Suprapubic skin (tissue), 4 donors: ENCODE measurements at regions not wholly inside any gene's neighbourhood (a gene's known extent, or its start where the extent isn't known, plus 50 kb on each side); places are given as distances from the start of the nearest gene placed in this dataset.

Source experiments
- DNase-seq, 2 donors: peaks; one replicate each; pipeline ENCODE4 v3.0.0-alpha.2; 2019; ENCODE audit warnings: low spot score in 2 of 2
- H3K27ac ChIP-seq: fragments of 200-600 bp; sonication (generic); one replicate; pipeline ENCODE4 v1.5.1; 2019
- H3K27me3 ChIP-seq: fragments of 200-600 bp; sonication (generic); one replicate; pipeline ENCODE4 v1.5.1; 2019
- H3K36me3 ChIP-seq: fragments of 200-600 bp; sonication (generic); one replicate; pipeline ENCODE4 v1.5.1; 2019
- H3K4me1 ChIP-seq: fragments of 200-600 bp; sonication (generic); one replicate; pipeline ENCODE4 v1.5.1; 2019
- H3K4me3 ChIP-seq: fragments of 200-600 bp; sonication (generic); one replicate; pipeline ENCODE4 v1.5.1; 2019; ENCODE audit warnings: mild to moderate bottlenecking
- H3K9me3 ChIP-seq: fragments of 200-600 bp; sonication (generic); one replicate; pipeline ENCODE4 v1.5.1; 2019
- EP300 ChIP-seq: sonication (generic); formaldehyde crosslinking; IDR thresholded peaks from one replicate; pipeline ENCODE4 v1.6.1; 2017; ENCODE audit warnings: antibody characterized with exemption
- POLR2A ChIP-seq, 2 donors: fragments of 450-650 bp; IDR thresholded peaks; one replicate each; pipeline ENCODE4 v1.6.1; 2017; ENCODE audit warnings: antibody characterized with exemption in 2 of 2, mild to moderate bottlenecking in 2 of 2, moderate library complexity in 2 of 2
- POLR2AphosphoS5 ChIP-seq, 3 donors: sonication (generic); formaldehyde crosslinking; IDR thresholded peaks; one replicate each; pipeline ENCODE4 v1.6.1; 2017; ENCODE audit warnings: antibody characterized with exemption in 3 of 3
- WGBS: methylation state at CpG from one replicate; pipeline ENCODE4 v1.1.5; 2018; 5-methylcytosine and 5-hydroxymethylcytosine counted together
- TF ChIP-seq, protein P1 (sequence below), 2 donors: fragments of 200-600 bp in 1 of 2; fragments of 450-650 bp in 1 of 2; sonication (generic) in 1 of 2; IDR thresholded peaks; one replicate each; pipeline ENCODE4 v1.5.1; 2016 to 2019; ENCODE audit warnings: antibody characterized with exemption in 2 of 2, mild to moderate bottlenecking in 1 of 2, moderate library complexity in 1 of 2

DNA sequence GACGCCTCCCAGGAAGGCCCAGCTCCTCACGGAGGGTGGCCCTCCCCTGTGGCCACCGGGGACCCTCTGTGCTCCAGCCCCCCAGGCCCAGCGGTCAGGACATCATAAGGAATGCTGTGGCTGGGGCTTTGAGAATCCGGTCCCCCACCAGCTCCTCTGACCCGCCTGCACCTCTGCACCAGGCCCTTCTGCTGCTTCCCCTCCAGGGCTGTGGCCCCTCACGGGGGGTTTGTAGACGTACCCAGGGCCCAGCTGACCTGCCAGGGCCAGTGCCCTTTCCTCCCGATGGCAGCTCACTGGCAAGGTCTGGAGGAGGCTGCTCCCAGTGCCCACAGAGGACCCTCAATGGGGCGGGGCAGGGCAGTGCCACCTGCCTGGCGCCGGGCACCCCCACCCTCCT, 103.9 kb upstream of the TTC34 start:
- no peaks in the 10 kb centered on the region for H3K9me3 ChIP-seq
- TF ChIP-seq EP300 (no peak), POLR2A (IDR thresholded peaks at IDR 0.05) (no peak), POLR2AphosphoS5 (IDR thresholded peaks at IDR 0.05) (no peak)
- TF ChIP-seq, protein P1, sequence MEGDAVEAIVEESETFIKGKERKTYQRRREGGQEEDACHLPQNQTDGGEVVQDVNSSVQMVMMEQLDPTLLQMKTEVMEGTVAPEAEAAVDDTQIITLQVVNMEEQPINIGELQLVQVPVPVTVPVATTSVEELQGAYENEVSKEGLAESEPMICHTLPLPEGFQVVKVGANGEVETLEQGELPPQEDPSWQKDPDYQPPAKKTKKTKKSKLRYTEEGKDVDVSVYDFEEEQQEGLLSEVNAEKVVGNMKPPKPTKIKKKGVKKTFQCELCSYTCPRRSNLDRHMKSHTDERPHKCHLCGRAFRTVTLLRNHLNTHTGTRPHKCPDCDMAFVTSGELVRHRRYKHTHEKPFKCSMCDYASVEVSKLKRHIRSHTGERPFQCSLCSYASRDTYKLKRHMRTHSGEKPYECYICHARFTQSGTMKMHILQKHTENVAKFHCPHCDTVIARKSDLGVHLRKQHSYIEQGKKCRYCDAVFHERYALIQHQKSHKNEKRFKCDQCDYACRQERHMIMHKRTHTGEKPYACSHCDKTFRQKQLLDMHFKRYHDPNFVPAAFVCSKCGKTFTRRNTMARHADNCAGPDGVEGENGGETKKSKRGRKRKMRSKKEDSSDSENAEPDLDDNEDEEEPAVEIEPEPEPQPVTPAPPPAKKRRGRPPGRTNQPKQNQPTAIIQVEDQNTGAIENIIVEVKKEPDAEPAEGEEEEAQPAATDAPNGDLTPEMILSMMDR (IDR thresholded peaks at IDR 0.05), result no peak
- no CpG with 5 or more reads among the region's 12 CpGs for WGBS
- DNase-seq, result no peak
- no peak overlapping the region for H3K27ac ChIP-seq
- H3K36me3 ChIP-seq, result no peaks in the 10 kb centered on the region
- H3K4me1 ChIP-seq, result no peaks in the 10 kb centered on the region
- H3K27me3 ChIP-seq, result peaks cover 74% of the 10 kb centered on the region
- no peak overlapping the region for H3K4me3 ChIP-seq

DNA sequence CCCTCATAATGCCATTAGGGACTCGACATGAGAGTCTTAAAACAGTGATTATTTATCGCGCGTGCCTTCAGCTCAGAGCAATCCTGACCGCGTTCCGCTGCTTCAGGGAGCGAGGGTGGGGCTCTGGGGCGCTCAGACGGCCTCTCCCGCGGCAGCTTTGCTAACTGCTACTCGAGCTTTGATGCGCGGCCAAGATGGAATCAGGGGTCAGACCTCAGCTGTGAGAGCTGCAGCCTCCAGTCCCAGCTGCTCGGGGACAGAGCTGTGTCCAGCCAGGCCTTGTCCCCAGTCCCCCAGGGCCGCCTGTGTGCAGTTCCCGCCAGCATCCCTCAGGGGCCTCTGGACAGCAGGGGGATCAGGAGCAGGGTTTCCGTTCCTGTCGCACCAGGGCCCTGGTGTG, 104.6 kb upstream of the TTC34 start:
- H3K4me1 ChIP-seq, result no peaks in the 10 kb centered on the region
- 24% methylated on average over 11 of the region's 20 CpGs for WGBS
- DNase-seq, result no peak
- H3K9me3 ChIP-seq, result no peaks in the 10 kb centered on the region
- no peaks in the 10 kb centered on the region for H3K36me3 ChIP-seq
- H3K27me3 ChIP-seq, result peaks cover 74% of the 10 kb centered on the region
- no peak overlapping the region for H3K4me3 ChIP-seq
- TF ChIP-seq POLR2A (IDR thresholded peaks at IDR 0.05) (no peak), EP300 (no peak), POLR2AphosphoS5 (IDR thresholded peaks at IDR 0.05) (no peak)
- TF ChIP-seq, protein P1 (IDR thresholded peaks at IDR 0.05), result no peak
- no peak overlapping the region for H3K27ac ChIP-seq

DNA sequence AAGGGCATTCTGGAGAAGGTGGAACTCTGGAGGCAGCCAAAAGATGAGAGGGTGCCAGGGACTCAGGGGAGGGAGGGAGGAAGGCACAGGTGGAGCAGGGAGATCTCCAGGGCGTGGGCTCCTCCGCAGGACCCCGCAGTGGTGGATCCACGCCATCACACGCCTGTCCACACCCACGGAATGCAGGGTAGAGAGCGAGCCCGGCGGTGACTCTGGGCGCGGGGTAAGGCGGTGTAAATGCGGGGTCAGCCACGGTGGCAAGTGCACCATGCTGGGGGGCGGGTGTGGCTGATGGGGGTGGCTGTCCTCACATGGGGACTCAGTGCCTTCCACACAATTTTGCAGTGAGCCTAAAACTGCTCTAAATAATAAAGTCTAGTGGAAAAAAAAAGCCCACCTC, 105.1 kb upstream of the TTC34 start:
- TF ChIP-seq POLR2AphosphoS5 (IDR thresholded peaks at IDR 0.05) (no peak), POLR2A (IDR thresholded peaks at IDR 0.05) (no peak), EP300 (no peak)
- TF ChIP-seq, protein P1 (IDR thresholded peaks at IDR 0.05), result no peak
- Histone ChIP-seq H3K4me1 (no peaks in the 10 kb centered on the region), H3K27me3 (peaks cover 74% of the 10 kb centered on the region), H3K9me3 (no peaks in the 10 kb centered on the region), H3K4me3 (no peak overlapping the region), H3K27ac (no peak overlapping the region), H3K36me3 (no peaks in the 10 kb centered on the region)
- DNase-seq, result no peak
- 53% methylated on average over 15 of the region's 15 CpGs for WGBS

DNA sequence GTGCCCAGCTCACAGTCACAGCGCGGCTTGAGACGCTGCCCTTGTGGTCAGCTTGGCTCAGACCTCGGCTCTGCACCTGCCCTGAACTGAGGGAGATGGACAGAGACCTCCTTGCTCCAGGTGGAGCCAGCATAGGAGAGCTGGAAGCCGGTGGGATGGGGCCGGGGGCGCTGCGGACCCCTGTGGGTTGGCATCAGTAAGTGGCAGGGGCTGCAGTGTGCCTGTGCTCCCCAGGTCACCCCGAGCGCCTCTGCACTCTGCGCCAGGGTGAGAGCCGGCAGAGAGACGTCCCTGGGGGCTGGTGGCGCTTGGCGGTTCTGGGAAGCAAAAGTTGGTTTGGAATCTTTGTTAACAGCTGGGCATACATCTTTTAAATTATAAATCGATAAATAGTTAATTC, 105.6 kb upstream of the TTC34 start:
- Histone ChIP-seq H3K4me1 (no peaks in the 10 kb centered on the region), H3K36me3 (no peaks in the 10 kb centered on the region), H3K27ac (no peak overlapping the region), H3K4me3 (no peak overlapping the region), H3K27me3 (peaks cover 74% of the 10 kb centered on the region), H3K9me3 (no peaks in the 10 kb centered on the region)
- TF ChIP-seq, protein P1 (IDR thresholded peaks at IDR 0.05), result no peak
- TF ChIP-seq POLR2A (IDR thresholded peaks at IDR 0.05) (no peak), EP300 (no peak), POLR2AphosphoS5 (IDR thresholded peaks at IDR 0.05) (no peak)
- WGBS, result 73% methylated on average over 16 of the region's 16 CpGs
- DNase-seq, result no peak

DNA sequence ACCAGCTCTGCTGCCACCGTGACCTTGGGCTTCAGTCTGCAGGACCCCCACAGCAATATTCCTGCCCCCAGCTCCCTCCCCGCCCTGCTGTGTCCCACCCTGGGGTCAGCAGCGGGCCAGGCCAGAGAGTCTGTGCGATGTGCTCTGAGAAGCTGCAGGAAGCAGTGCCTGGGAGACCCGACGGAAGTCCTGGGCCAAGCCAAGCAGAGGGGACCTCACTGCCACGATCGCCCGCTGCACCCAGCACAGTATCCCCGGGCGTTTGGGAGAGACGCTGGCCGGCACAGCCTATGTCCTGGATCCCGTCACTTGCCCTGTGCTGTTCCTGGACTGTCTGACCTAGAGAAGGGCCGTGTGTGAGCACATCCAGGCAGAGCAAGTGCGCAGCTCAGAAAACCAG, 106.6 kb upstream of the TTC34 start:
- Histone ChIP-seq H3K4me1 (no peaks in the 10 kb centered on the region), H3K4me3 (no peak overlapping the region), H3K36me3 (no peaks in the 10 kb centered on the region), H3K27ac (no peak overlapping the region), H3K9me3 (no peaks in the 10 kb centered on the region), H3K27me3 (peaks cover 84% of the 10 kb centered on the region)
- TF ChIP-seq, protein P1 (IDR thresholded peaks at IDR 0.05), result no peak
- TF ChIP-seq POLR2A (IDR thresholded peaks at IDR 0.05), result no peak
- TF ChIP-seq EP300, result no peak
- no peak for TF ChIP-seq POLR2AphosphoS5 (IDR thresholded peaks at IDR 0.05)
- no peak for DNase-seq
- WGBS, result 91% methylated on average over 9 of the region's 16 CpGs
